ENCODE measurements at regions not wholly inside any gene's neighbourhood (a gene's known extent, or its start where the extent isn't known, plus 50 kb on each side); places are given as distances from the start of the nearest gene placed in this dataset.
"Not testable (repeated sequence)": the region's sequence is repeated elsewhere in the genome, so short reads cannot be mapped to it uniquely, and the experiment has no call there.

DNA sequence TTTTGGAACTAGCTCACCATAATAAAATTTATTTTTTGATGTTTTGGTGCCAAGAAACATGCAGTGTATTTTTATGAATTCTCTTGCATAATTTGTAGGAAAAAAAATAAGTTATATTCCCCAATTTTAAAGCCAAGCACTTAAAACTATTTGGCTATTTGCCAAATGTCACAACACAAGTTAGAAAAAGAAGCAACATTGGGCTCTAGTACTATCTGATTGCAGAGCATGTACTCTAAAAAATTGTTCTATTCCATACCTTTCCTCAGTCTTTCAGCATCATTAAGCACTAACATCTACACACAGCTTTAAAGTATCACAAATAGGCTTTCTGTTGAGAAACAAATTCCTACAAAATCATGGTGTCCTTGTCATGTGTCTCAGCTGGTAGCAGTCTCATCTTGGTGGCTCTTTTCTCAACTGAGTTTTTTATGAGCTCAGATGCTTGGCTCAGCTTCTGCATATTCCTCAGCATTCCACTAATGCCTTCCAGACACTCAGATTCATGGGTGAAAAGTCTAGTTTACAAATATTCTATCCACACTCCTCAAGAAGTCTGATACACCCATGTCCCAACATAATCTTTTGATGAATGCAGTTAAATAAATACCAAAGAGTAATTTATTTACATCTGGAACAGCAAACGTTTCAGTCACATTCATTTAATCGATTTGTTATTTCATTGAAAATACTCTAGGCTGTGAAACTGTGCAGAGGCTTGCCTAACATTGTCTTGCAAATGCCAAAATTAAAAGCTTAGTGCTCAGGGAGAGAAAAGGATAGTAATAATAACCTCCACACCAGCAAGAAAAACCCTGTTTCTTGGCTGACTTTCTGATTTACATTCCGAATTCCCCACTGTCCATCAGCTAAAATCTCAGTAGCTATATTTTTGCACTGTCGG lies 2209.9 kb downstream of the PCDH7 start:
- H3K4me1 ChIP-seq (ENCODE audit: control insufficient read depth in 2 of 2, insufficient read depth in 2 of 2, low read length in 1 of 2) = no peaks in the 10 kb centered on the region
- H3K4me3 ChIP-seq (ENCODE audit: low read depth in 1 of 2, low read length in 2 of 2) = no peak overlapping the region
- no peaks in the 10 kb centered on the region for H3K27me3 ChIP-seq (ENCODE audit: control insufficient read depth in 1 of 2, insufficient read depth in 2 of 2, low read length in 2 of 2)
- WGBS, 2 donors = 41 to 49% methylated on average over 4 of the region's 4 CpGs
- no peaks in the 10 kb centered on the region for H3K9me3 ChIP-seq (ENCODE audit: control insufficient read depth in 2 of 2, insufficient read depth in 1 of 2, low read depth in 1 of 2, low read length in 1 of 2)
- H3K27ac ChIP-seq (ENCODE audit: low read depth in 2 of 2, low read length in 1 of 2) = no peak overlapping the region
- no peaks in the 10 kb centered on the region for H3K36me3 ChIP-seq (ENCODE audit: control insufficient read depth in 2 of 2, insufficient read depth in 2 of 2, low read length in 1 of 2)

GRCh38 chr4:32930700-32931099 lies 2210.5 kb downstream of the PCDH7 start:
- no peak overlapping the region for H3K4me3 ChIP-seq (ENCODE audit: low read depth in 1 of 2, low read length in 2 of 2)
- 24 to 32% methylated on average over 1 of the region's 1 CpG for WGBS, 2 donors
- H3K27ac ChIP-seq (ENCODE audit: low read depth in 2 of 2, low read length in 1 of 2) = no peak overlapping the region
- H3K4me1 ChIP-seq (ENCODE audit: control insufficient read depth in 2 of 2, insufficient read depth in 2 of 2, low read length in 1 of 2) = no peaks in the 10 kb centered on the region
- H3K36me3 ChIP-seq (ENCODE audit: control insufficient read depth in 2 of 2, insufficient read depth in 2 of 2, low read length in 1 of 2) = no peaks in the 10 kb centered on the region
- no peaks in the 10 kb centered on the region for H3K27me3 ChIP-seq (ENCODE audit: control insufficient read depth in 1 of 2, insufficient read depth in 2 of 2, low read length in 2 of 2)
- H3K9me3 ChIP-seq (ENCODE audit: control insufficient read depth in 2 of 2, insufficient read depth in 1 of 2, low read depth in 1 of 2, low read length in 1 of 2) = no peaks in the 10 kb centered on the region

DNA sequence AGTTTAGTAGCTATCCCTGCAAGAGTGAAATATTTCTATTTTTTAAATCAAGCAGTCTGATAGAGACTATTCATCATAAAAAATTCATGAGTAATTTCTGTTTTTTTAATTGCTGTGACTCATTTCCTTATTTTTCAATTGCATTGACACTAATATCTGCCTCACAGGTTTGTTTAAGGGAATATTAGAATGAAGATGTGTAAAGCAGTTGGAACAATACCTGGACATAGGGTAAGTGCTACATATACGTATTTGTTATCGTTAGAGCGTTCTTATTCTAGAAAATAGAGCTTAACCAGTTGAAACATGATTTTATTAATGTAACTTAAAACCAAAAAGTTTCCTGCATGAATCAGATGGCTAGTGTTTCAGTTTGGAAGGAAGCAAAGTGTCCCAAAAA lies 2211.3 kb downstream of the PCDH7 start:
- no peak overlapping the region for H3K27ac ChIP-seq (ENCODE audit: low read depth in 2 of 2, low read length in 1 of 2)
- H3K36me3 ChIP-seq (ENCODE audit: control insufficient read depth in 2 of 2, insufficient read depth in 2 of 2, low read length in 1 of 2) = no peaks in the 10 kb centered on the region
- WGBS, 2 donors = 13 to 35% methylated on average over 3 of the region's 3 CpGs
- no peaks in the 10 kb centered on the region for H3K9me3 ChIP-seq (ENCODE audit: control insufficient read depth in 2 of 2, insufficient read depth in 1 of 2, low read depth in 1 of 2, low read length in 1 of 2)
- no peak overlapping the region for H3K4me3 ChIP-seq (ENCODE audit: low read depth in 1 of 2, low read length in 2 of 2)
- H3K4me1 ChIP-seq (ENCODE audit: control insufficient read depth in 2 of 2, insufficient read depth in 2 of 2, low read length in 1 of 2) = no peaks in the 10 kb centered on the region
- no peaks in the 10 kb centered on the region for H3K27me3 ChIP-seq (ENCODE audit: control insufficient read depth in 1 of 2, insufficient read depth in 2 of 2, low read length in 2 of 2)

GRCh38 chr4:32932156-32932555 lies 2212.0 kb downstream of the PCDH7 start:
- Histone ChIP-seq H3K27ac (ENCODE audit: low read depth in 2 of 2, low read length in 1 of 2) (no peak overlapping the region), H3K4me1 (ENCODE audit: control insufficient read depth in 2 of 2, insufficient read depth in 2 of 2, low read length in 1 of 2) (no peaks in the 10 kb centered on the region), H3K9me3 (ENCODE audit: control insufficient read depth in 2 of 2, insufficient read depth in 1 of 2, low read depth in 1 of 2, low read length in 1 of 2) (no peaks in the 10 kb centered on the region), H3K36me3 (ENCODE audit: control insufficient read depth in 2 of 2, insufficient read depth in 2 of 2, low read length in 1 of 2) (no peaks in the 10 kb centered on the region), H3K27me3 (ENCODE audit: control insufficient read depth in 1 of 2, insufficient read depth in 2 of 2, low read length in 2 of 2) (no peaks in the 10 kb centered on the region), H3K4me3 (ENCODE audit: low read depth in 1 of 2, low read length in 2 of 2) (no peak overlapping the region)

- H3K9me3 ChIP-seq (ENCODE audit: control insufficient read depth in 2 of 2, insufficient read depth in 1 of 2, low read depth in 1 of 2, low read length in 1 of 2); H3K4me3 ChIP-seq (ENCODE audit: low read depth in 1 of 2, low read length in 2 of 2); H3K36me3 ChIP-seq (ENCODE audit: control insufficient read depth in 2 of 2, insufficient read depth in 2 of 2, low read length in 1 of 2); H3K4me1 ChIP-seq (ENCODE audit: control insufficient read depth in 2 of 2, insufficient read depth in 2 of 2, low read length in 1 of 2); H3K27me3 ChIP-seq (ENCODE audit: control insufficient read depth in 1 of 2, insufficient read depth in 2 of 2, low read length in 2 of 2); H3K27ac ChIP-seq (ENCODE audit: low read depth in 2 of 2, low read length in 1 of 2): not testable (repeated sequence)
Observed at GRCh38 chr4:32939222-32939621, 2219.1 kb downstream of the PCDH7 start.

- Histone ChIP-seq H3K4me1 (ENCODE audit: control insufficient read depth in 2 of 2, insufficient read depth in 2 of 2, low read length in 1 of 2) (no peaks in the 10 kb centered on the region), H3K9me3 (ENCODE audit: control insufficient read depth in 2 of 2, insufficient read depth in 1 of 2, low read depth in 1 of 2, low read length in 1 of 2) (no peaks in the 10 kb centered on the region), H3K27ac (ENCODE audit: low read depth in 2 of 2, low read length in 1 of 2) (no peak overlapping the region), H3K4me3 (ENCODE audit: low read depth in 1 of 2, low read length in 2 of 2) (no peak overlapping the region), H3K36me3 (ENCODE audit: control insufficient read depth in 2 of 2, insufficient read depth in 2 of 2, low read length in 1 of 2) (no peaks in the 10 kb centered on the region), H3K27me3 (ENCODE audit: control insufficient read depth in 1 of 2, insufficient read depth in 2 of 2, low read length in 2 of 2) (no peaks in the 10 kb centered on the region)
- WGBS, 2 donors = 82 to 84% methylated on average over 3 of the region's 3 CpGs
Observed at GRCh38 chr4:32950866-32951265, 2230.7 kb downstream of the PCDH7 start.

GRCh38 chr4:32958586-32958985 lies 2238.4 kb downstream of the PCDH7 start:
- 62 to 66% methylated on average over 2 of the region's 2 CpGs for WGBS, 2 donors
- H3K27me3 ChIP-seq (ENCODE audit: control insufficient read depth in 1 of 2, insufficient read depth in 2 of 2, low read length in 2 of 2) = no peaks in the 10 kb centered on the region

GRCh38 chr4:32962100-32962499 lies 2241.9 kb downstream of the PCDH7 start:
- 66 to 69% methylated on average over 2 of the region's 2 CpGs for WGBS, 2 donors

More at GRCh38 chr4:32958586-32958985, 2238.4 kb downstream of the PCDH7 start:
- no peaks in the 10 kb centered on the region for H3K4me1 ChIP-seq (ENCODE audit: control insufficient read depth in 2 of 2, insufficient read depth in 2 of 2, low read length in 1 of 2)
- H3K27ac ChIP-seq (ENCODE audit: low read depth in 2 of 2, low read length in 1 of 2) = no peak overlapping the region
- no peaks in the 10 kb centered on the region for H3K9me3 ChIP-seq (ENCODE audit: control insufficient read depth in 2 of 2, insufficient read depth in 1 of 2, low read depth in 1 of 2, low read length in 1 of 2)
- no peaks in the 10 kb centered on the region for H3K36me3 ChIP-seq (ENCODE audit: control insufficient read depth in 2 of 2, insufficient read depth in 2 of 2, low read length in 1 of 2)
- H3K4me3 ChIP-seq (ENCODE audit: low read depth in 1 of 2, low read length in 2 of 2) = no peak overlapping the region

DNA sequence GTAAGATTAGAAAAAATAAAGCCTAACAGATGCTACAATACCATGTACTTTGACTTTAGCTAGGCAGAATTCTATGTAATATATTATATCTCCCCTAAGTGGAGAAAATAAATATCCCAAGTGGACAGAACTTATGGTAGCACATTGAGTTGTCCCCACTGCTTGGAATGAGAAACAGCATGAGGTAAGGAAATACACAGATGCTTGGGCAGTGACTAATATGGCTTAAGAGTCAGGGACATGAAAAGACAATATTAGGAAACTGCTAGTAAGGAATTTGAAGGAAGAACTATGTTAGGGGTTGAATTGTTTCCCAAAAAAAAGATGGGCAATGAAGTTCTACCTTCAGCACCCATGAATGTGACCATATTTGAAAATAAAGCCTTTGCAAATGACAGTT lies 2265.1 kb downstream of the PCDH7 start:
- Histone ChIP-seq H3K27ac (ENCODE audit: low read depth in 2 of 2, low read length in 1 of 2) (no peak overlapping the region), H3K36me3 (ENCODE audit: control insufficient read depth in 2 of 2, insufficient read depth in 2 of 2, low read length in 1 of 2) (no peaks in the 10 kb centered on the region), H3K4me3 (ENCODE audit: low read depth in 1 of 2, low read length in 2 of 2) (no peak overlapping the region), H3K4me1 (ENCODE audit: control insufficient read depth in 2 of 2, insufficient read depth in 2 of 2, low read length in 1 of 2) (no peaks in the 10 kb centered on the region), H3K9me3 (ENCODE audit: control insufficient read depth in 2 of 2, insufficient read depth in 1 of 2, low read depth in 1 of 2, low read length in 1 of 2) (no peaks in the 10 kb centered on the region), H3K27me3 (ENCODE audit: control insufficient read depth in 1 of 2, insufficient read depth in 2 of 2, low read length in 2 of 2) (no peaks in the 10 kb centered on the region)

More at GRCh38 chr4:32962100-32962499, 2241.9 kb downstream of the PCDH7 start:
- Histone ChIP-seq H3K27ac (ENCODE audit: low read depth in 2 of 2, low read length in 1 of 2) (no peak overlapping the region), H3K9me3 (ENCODE audit: control insufficient read depth in 2 of 2, insufficient read depth in 1 of 2, low read depth in 1 of 2, low read length in 1 of 2) (no peaks in the 10 kb centered on the region), H3K27me3 (ENCODE audit: control insufficient read depth in 1 of 2, insufficient read depth in 2 of 2, low read length in 2 of 2) (no peaks in the 10 kb centered on the region), H3K4me3 (ENCODE audit: low read depth in 1 of 2, low read length in 2 of 2) (no peak overlapping the region), H3K4me1 (ENCODE audit: control insufficient read depth in 2 of 2, insufficient read depth in 2 of 2, low read length in 1 of 2) (no peaks in the 10 kb centered on the region), H3K36me3 (ENCODE audit: control insufficient read depth in 2 of 2, insufficient read depth in 2 of 2, low read length in 1 of 2) (no peaks in the 10 kb centered on the region)

DNA sequence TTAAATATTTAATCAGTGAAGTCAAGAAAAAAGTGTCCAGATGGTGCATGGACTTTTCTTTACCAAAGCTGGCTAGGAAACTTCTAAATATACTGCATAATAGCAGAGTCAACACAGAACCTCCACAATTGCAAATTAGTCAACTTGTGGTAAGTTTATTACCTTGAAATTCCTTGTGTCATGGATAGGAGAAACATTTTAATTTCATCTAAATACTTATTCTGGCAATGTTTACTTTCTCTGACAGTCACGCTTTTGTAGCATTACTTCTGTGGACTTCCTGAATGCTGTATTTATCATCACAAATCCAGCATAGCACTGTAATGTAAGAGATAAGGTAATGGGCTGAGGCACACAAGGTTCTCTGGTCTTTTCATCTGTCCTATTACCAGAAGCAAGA lies 2266.1 kb downstream of the PCDH7 start:
- H3K4me3 ChIP-seq (ENCODE audit: low read depth in 1 of 2, low read length in 2 of 2) = no peak overlapping the region
- H3K27me3 ChIP-seq (ENCODE audit: control insufficient read depth in 1 of 2, insufficient read depth in 2 of 2, low read length in 2 of 2) = no peaks in the 10 kb centered on the region
- H3K27ac ChIP-seq (ENCODE audit: low read depth in 2 of 2, low read length in 1 of 2) = no peak overlapping the region
- no peaks in the 10 kb centered on the region for H3K4me1 ChIP-seq (ENCODE audit: control insufficient read depth in 2 of 2, insufficient read depth in 2 of 2, low read length in 1 of 2)
- WGBS, 2 donors = 21 to 44% methylated on average over 1 of the region's 1 CpG
- H3K36me3 ChIP-seq (ENCODE audit: control insufficient read depth in 2 of 2, insufficient read depth in 2 of 2, low read length in 1 of 2) = no peaks in the 10 kb centered on the region
- no peaks in the 10 kb centered on the region for H3K9me3 ChIP-seq (ENCODE audit: control insufficient read depth in 2 of 2, insufficient read depth in 1 of 2, low read depth in 1 of 2, low read length in 1 of 2)

All from esophagus (tissue), 2 donors.